ENCODE measurements at regions not wholly inside any gene's neighbourhood (a gene's known extent, or its start where the extent isn't known, plus 50 kb on each side); places are given as distances from the start of the nearest gene placed in this dataset.

DNA sequence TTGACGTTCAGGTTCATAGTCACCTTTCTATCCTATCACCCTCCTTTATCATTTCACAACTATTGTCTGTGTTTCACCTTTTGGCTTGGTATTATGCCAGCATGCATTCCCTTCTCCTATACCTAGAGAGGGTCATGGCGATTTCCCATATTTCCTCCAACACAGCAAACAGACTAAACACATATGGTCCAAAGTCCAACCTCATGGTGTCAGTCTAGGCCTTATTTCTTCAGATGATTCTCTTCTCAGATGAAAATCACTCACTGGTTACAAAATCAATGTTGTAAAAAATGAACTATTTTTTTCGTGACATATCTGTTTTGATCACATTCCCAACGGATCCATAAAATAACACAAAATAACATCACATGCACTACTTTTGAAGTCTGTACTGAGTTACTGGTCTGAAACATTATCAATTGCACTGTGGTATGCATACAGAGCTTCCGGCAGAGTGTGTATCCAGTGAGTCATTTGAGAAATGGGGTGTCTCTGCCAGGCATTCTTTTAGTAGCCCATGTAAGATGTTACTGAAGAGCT, 204.8 kb upstream of the GALNT5 start:
- DNase-seq (ENCODE audit: low read depth, low spot score), result peak; percentile 54

DNA sequence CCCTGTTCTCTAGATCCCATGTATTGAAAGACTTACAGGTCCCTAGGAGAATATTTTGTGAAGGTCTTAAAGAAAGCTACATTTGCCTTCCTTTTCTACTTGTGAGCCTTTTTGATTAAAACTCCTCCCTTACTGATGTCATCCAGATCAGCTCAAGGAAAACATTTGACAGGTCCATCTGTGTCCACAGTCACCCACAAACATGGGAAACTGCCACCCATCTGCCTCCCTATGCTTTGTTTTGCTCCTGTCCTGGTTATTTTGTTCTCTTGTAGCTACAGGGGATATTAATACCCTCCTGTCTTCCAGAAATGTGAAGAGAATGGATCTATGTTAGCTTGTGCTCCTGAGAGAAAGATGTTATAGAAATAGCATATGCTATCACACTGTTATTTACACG, 203.6 kb upstream of the GALNT5 start:
- DNase-seq (ENCODE audit: low read depth, low spot score), result no peak

DNA sequence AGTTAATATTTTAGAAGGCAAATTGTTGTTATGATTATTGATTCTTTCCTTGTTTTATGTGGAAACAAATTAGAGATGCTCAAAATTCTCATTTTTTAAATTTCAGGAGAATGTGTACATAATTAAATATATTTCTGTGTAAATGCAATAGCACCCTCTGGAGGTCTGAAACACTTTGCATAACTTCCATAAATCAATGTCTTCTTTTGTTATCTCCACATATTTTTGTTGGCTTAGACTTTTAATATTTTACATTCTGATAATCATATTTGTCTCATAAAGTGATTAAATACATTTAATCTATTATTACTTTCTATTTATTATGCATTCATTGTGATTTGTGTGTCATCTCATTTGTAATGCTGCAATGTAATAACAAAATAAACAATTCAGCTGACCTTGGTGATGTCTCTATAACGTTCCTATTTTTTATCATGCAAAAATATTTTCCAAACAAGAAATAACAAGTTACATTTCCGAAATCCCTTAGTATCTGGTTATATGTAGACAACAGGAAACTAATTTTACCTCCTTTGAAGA, 201.8 kb upstream of the GALNT5 start:
- DNase-seq (ENCODE audit: low read depth, low spot score), result peak; percentile 10

DNA sequence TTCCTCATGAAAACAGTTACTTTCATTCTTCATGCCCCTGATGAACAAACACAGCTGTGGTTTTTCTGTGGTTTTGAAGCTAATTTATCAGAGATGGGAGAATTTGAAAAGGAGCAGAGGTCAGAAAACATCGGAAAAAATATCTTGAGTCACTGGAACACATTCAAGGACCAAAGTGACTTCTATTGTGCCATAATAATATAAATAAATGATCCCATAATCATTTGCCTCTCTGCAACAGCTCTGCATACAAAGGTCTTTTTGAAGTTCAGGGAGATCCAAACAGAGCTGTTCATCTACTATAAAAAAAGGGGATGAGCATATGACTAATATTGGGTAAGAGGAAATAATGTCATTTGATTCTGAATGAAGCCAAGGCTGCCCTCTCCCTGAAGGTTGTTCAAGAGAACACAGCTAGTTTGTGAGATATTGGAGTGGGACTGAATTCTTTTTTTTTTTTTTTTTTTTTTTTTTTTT, 201.3 kb upstream of the GALNT5 start:
- DNase-seq (ENCODE audit: low read depth, low spot score), result peak; percentile 45

DNA sequence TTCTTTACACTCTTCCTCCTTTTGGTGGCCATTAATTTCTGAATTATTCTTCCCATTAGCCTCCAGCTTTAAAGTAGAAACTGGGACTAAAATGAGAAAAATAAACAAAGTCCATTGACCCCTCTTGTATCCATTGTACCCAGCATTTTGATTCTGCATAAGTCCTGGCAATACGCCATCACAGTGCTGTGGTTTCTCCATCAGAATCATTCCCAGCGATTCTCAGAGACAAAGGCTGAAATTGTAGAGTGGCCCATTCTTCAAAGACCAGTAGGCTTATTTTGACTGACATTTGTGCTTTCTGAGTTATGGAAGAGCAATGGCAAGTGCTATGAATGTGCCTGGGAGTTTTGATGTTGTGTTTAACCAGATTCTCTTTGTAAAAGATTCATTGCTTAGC, 199.3 kb upstream of the GALNT5 start:
- no peak for DNase-seq (ENCODE audit: low read depth, low spot score)

DNA sequence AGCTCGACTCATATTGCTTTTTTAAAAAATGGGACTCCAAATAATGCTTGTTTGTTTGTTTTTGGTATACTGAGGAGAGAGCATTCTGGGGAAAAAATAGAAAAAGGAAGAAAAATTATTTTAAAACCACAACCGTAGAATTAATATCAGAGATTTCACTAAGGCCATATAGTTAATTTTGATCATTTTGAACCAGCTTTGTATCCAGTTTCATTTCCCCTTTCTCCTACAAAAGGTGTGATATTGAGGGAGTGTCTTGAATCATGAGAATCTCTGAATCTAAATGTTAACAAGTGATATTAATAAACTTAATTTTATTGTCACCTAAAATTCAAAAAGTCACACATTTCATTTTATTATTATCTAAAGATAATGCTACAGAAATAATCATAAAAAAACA, 198.5 kb upstream of the GALNT5 start:
- no peak for DNase-seq (ENCODE audit: low read depth, low spot score)

DNA sequence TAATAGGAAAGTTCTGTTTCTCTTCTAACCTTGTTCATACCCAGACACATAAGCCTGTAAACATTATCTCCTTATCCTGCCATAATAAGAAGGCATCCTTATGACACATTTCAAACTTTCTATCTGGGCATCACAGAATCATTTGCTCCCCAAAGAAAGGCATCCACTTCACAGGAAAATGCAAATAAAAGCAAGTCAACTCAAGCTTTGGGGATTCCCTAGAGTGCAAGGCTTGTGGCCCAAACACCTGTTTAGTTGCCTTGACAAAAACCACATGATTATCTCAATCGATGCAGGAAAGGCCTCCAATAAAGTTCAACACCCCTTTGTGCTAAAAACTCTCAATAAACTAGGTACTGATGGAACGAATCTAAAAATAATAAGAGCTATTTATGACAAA, 195.7 kb upstream of the GALNT5 start:
- DNase-seq (ENCODE audit: low read depth, low spot score), result no peak

DNA sequence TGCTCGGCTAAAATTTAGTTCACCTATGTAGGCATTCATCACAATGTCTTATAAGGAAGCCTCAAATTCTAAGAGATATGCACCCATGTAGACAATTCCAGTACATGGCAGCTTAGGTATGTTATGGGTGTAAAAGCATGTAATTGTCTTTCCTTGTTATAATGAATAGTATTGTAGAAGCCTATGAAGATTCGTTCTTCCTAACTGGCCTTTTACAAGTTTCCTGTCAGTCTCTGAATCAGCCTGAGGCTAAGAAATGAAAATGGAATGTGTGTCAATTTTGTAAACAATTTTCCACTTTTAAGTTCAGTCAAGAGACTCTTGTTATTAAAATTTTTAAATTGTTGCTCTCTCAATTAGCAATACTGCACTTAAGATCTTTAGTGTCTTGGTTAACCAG, 189.9 kb upstream of the GALNT5 start:
- DNase-seq (ENCODE audit: low read depth, low spot score), result no peak

DNA sequence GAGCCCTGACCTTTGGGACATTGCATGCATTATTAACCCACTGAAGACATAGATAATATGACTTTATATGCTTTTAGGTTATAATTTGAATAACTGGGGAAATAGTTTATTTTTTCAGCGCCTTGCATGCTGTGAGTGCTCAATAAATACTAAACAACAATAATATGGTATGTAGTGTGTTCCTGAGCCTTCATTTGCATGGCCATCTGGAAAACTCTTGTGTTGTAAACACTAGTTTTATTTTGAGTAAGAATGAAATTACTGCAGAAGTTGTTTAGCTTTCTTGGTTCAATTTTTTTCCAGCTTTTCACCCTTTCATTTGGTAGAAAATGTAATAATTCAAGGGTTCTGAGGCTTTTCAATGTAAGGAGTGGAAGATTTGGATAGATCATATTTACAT, 189.3 kb upstream of the GALNT5 start:
- no peak for DNase-seq (ENCODE audit: low read depth, low spot score)

DNA sequence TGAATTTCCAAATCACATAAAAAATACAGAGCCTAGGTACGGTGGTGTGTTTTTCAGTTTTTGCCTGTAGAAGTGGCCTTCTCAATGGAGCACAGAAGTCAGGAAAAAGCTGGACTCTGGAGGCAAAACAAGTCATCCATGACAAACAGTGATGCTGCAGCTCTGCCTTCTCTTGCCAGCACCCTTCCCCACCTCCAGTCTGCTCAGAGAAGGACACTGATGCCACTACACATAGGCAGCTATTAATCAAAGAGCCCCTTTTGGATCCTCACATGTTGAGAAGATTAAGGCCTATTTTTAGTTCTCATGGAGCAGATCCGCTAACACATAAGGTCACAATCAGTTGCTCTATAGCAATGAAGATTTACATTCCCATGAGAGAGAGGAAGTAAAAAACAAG, 181.6 kb upstream of the GALNT5 start:
- no peak for DNase-seq (ENCODE audit: low read depth, low spot score)

DNA sequence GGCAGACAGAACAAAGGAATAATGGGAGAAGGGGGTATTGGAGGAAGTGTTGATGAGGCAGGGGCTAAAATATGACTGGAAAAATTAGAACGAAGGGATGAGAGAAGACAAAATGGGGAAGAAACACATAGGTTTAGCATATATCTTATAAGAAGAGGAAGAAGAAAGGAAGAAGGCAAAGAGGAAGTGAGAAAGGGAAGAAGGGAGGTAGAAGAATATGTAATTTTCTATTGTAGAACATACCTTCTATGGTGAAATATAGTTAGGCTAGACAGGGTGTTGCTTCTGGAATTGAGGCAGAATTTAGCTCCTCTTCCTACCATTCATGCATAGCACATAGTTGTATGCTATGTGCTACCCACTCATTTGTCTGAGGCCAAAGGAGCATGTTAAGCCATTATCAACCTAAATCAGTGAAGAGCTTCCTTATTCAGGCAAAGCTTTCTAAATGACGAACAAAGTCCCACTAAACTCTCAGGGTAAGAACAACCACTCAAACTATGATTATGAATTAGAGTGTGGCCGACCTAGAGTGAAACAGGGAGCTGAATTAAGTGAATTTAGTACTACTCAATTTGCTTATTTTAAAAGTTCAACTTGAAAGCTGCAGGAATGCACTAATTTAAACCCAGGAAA, 180.9 kb upstream of the GALNT5 start:
- DNase-seq (ENCODE audit: low read depth, low spot score), result no peak

DNA sequence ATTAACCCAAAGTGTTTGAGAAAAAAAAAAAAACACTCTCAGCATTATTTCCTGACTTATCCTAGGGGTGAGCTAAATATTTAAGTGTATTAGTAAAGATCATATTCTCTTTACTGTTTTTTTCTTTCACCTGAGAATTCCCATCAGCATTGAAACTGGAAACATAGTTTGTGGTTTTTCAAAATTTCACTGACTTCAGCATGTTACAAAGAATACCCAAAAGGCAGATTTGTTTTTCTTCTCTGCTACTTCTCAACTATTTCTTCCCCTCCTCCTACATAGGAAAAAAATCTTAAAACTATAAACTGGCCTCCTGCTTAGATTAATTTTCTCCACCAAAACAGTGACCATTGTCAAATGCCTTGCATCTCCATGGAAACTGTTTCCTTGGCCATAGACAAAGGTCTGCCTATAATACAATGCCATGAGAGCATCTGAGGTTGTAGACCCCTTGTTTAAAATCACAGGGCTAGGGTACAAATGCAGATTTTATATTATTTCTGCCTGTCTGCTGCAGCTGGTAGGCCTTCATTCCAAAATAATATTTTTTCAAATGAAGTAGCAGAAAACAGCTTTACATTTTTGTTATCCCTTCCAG, 179.7 kb upstream of the GALNT5 start:
- no peak for DNase-seq (ENCODE audit: low read depth, low spot score)

DNA sequence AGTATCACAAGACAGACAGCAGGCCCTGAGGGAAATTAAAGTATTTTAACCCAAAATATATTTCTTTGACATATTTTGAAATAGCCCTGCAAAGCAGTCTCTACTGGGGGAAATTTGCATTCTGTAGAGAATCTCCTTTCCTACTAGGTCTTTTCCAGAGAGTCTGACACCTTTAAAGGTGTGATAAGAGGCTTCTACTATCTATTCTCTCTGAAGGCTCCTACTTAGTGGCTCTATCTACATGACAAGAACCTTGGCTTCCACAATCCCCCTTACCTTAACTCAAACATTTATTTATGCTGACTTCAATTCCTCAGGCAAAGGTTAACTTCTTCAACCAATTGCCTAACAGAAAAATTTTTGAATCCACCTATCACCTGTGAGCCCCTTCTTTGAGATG, 174.6 kb upstream of the GALNT5 start:
- no peak for DNase-seq (ENCODE audit: low read depth, low spot score)

DNA sequence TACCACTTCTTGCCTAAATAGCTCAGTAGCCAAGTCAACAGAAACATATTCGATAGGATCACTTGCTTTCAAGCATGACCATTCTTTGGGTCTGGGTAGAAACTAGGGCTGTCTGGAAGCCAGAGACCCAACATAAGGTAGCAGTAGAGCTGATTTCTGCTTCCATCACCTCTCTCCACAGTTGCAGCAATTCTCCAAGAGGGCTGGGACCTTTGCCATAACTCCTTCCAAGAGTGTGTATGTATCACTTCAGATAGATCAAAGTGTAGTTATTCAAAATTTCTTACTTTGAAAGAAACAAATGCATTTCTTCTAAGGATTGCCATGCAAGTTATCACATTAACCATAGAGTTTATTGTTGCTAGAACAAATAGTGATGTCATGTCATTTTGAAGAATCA, 172.0 kb upstream of the GALNT5 start:
- no peak for DNase-seq (ENCODE audit: low read depth, low spot score)

DNA sequence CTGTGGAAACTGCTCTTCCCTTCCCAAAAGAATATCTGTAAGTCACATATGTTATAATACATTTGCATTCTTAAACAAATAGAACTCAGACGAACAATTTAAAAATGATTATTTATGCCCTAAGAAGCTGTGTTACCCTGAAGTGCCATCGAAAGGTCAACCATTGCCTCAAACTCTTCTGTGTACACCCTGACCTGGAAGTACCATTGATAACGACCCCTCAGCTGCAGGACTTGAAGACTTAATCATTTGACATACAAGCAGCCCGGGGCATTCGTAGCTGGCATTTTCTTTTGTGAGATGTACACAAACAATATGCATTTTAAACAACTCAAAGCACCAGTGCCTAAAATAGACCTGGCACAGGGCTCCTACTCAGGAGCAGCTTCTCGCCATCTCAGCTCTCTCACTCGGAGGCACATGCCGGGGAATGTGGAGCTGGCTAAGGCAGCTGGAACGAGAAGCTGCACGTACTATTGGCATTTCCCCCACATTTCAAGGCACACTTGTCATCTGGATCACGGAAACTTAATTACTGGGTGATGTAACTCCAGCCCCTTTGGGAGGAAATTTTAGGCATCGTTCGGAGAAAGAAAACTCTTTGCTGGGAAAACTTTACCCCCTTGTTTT, 170.0 kb upstream of the GALNT5 start:
- no peak for DNase-seq (ENCODE audit: low read depth, low spot score)

DNA sequence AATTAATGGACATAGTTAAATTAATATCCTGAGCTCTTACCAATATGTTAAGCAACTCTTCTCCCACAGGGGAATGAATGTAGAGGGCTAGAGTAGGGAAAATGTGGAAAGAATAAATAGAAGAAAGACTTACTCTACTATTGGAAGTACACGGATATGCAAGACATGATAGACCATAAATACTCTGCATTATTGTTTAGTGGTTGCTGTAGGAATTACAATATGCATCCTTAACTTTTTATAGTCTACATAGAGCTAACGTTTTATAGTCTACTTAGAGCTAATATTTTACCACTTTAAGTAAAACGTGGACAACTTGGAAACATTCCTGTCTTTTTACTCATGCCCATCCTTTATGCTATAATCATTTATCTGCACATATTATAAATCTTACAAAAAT, 163.8 kb upstream of the GALNT5 start:
- DNase-seq (ENCODE audit: low read depth, low spot score), result no peak

DNA sequence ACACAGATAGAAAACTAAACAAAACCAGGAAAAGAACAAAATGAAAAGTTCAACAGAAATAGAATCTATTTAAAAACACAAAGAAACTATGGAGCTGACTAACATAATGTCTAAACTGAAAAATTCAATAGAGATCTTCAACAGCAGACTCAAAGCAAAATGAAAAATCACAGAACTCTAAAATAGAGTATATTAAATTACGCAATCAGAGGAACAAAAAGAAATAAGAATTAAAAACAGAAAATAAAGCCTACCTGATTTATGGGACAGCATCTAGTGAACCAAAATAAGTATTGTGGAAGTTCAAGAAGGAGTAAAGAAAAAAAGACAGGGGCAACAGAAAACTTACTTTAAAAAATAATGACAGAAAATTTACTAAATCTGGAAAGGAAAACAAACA, 152.1 kb upstream of the GALNT5 start:
- no peak for DNase-seq (ENCODE audit: low read depth, low spot score)

DNA sequence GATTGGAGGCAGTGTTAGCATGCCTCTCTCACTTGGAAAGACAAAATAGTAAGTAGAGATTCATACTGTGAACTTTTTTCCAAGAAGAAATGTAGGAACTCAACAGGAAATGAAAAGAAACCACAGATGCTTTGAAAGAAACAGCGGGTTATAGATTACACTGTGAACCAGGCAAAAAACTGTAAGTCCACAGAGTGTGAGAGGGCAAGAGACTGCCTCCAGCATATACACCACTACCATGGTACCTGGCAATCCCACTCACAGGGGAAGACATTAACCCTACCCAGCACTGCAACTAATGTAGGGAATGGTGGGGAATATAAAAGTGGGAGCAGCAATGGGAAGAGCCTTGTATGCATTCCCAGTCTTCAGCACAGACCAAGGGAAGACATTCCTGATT, 150.6 kb upstream of the GALNT5 start:
- no peak for DNase-seq (ENCODE audit: low read depth, low spot score)

DNA sequence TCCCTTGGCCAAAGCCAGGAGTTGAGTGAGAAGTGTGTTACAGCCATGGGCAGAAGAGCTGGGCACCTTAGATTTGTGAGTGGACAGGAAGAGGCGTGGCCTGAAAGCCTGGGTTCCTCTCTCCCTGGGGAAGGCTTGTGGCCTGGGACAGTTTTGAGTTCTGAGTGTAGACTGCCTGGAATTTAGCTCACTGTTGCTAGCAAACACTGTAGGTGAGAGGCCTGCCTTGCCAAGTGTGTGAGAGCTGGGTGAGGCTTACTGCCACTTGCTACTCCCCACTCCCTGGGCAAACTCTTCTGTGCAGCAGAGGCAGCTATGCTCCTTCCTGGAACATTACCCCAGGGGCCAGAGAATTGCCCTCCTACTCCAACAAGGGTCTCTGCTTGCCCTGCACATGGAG, 150.0 kb upstream of the GALNT5 start:
- DNase-seq (ENCODE audit: low read depth, low spot score), result no peak

DNA sequence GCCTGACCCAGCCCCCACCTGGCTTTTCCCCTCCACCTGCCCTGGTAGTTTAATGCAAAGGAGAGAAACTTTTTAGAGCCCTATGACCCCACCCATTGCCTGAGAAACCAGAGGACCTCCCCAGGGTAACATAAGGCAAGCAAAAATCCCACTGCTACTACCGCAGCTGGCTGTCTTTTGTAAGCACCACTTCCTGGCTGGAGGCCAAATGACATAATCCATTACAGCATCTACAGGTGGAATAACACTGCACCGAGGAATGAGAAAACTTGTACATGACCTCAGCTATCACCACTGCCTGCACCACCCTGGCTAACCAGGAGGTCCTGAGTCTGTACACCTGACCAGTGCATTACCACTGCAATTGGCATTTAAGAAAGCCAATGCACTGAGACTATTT, 149.6 kb upstream of the GALNT5 start:
- DNase-seq (ENCODE audit: low read depth, low spot score), result no peak

DNA sequence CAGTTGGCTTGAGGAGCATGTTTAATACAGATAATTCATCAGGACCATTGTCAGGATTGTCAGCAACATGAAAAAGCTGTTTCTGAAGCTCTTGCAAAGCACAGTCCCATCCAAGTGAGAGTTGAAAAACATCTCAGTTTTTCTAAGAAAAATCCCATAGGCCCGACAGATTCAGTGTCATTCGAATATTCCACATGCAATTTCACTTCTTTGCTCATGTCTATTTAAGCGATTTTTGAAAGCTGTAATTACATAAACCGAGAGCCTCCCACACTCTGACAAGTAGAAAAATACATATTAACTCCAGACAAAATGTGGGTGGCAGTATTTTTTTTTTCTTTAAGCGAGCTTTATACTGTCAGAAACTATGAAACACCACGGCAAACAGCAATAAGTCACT, 134.7 kb upstream of the GALNT5 start:
- DNase-seq (ENCODE audit: low read depth, low spot score), result no peak

DNA sequence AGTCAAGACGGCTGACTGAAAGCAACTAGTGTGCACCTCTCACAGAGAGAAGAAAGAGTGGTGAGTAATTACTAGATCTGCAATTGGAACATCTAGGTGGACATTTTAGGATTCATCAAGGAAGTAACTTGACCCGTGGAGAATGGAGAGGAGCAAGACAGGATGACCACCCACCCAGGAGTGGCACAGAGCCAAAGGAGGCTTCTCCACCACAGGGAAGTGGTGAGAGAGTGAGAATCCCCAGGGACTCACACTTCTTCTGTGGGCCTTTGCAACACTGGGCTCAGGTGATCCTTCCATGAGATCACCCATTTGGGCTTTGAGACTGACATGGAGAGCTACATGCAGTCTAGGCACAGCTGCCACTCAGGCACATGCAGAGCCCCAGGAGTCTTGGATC, 132.8 kb upstream of the GALNT5 start:
- no peak for DNase-seq (ENCODE audit: low read depth, low spot score)

DNA sequence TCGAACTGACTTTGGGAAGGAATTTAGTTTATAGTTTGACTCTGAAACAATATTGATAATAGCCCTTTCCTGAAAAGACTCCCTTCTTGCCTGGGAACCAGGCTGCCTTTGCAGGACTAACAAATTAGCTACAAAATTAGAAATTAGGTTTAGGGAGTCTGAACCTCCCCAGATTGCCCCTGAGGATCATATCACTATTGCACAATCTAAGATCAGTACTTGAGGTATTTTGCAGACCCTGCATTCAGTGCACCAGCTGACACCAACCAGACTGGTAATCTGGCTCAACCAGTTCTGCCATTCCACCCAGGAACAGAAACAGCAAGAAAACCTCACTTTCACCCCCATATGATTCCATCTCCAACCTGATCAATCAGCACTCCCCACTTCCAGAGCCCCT, 131.8 kb upstream of the GALNT5 start:
- no peak for DNase-seq (ENCODE audit: low read depth, low spot score)
